Tibial nerve (tissue), 4 donors: ENCODE measurements at regions not wholly inside any gene's neighbourhood (a gene's known extent, or its start where the extent isn't known, plus 50 kb on each side); places are given as distances from the start of the nearest gene placed in this dataset.
"Not testable (repeated sequence)": the region's sequence is repeated elsewhere in the genome, so short reads cannot be mapped to it uniquely, and the experiment has no call there.

Experiments used
- DNase-seq, 2 donors: peaks; one replicate each; pipeline ENCODE4 v3.0.0-alpha.2; 2019; ENCODE audit warnings: low spot score in 2 of 2
- H3K27ac ChIP-seq, 4 donors: fragments of 200-600 bp; sonication (generic) in 3 of 4; one replicate each; pipeline ENCODE4 v1.5.1; 2017 to 2019; ENCODE audit warnings: mild to moderate bottlenecking in 1 of 4
- H3K27me3 ChIP-seq, 2 donors: fragments of 200-600 bp; sonication (generic) in 1 of 2; one replicate each; pipeline versions ENCODE4 v1.5.1 to v1.6.0; 2017 to 2019
- H3K36me3 ChIP-seq, 3 donors: fragments of 200-600 bp; sonication (generic); one replicate each; pipeline ENCODE4 v1.5.1; 2018 to 2019
- H3K4me1 ChIP-seq, 4 donors: fragments of 200-600 bp; sonication (generic) in 3 of 4; one replicate each; pipeline ENCODE4 v1.5.1; 2017 to 2019
- H3K4me3 ChIP-seq, 4 donors: fragments of 200-600 bp; sonication (generic) in 3 of 4; one replicate each; pipeline ENCODE4 v1.5.1; 2017 to 2019; ENCODE audit warnings: mild to moderate bottlenecking in 1 of 4, moderate library complexity in 1 of 4
- H3K9me3 ChIP-seq, 4 donors: fragments of 200-600 bp; sonication (generic) in 3 of 4; one replicate each; pipeline ENCODE4 v1.5.1; 2017 to 2019
- EP300 ChIP-seq, 2 donors: sonication (generic); formaldehyde crosslinking; IDR thresholded peaks; one replicate each; pipeline ENCODE4 v1.6.1; 2017; ENCODE audit warnings: antibody characterized with exemption in 2 of 2, mild to moderate bottlenecking in 1 of 2
- POLR2A ChIP-seq, 2 donors: fragments of 450-650 bp; IDR thresholded peaks; one replicate each; pipeline ENCODE4 v1.6.1; 2017; ENCODE audit warnings: antibody characterized with exemption in 2 of 2, mild to moderate bottlenecking in 2 of 2, moderate library complexity in 2 of 2
- WGBS, 2 donors: methylation state at CpG; one replicate each; pipeline ENCODE4 v1.1.5; 2018; 5-methylcytosine and 5-hydroxymethylcytosine counted together
- TF ChIP-seq, protein P1 (sequence below), 5 experiments: fragments of 200-600 bp in 3 of 5; fragments of 450-650 bp in 2 of 5; sonication (generic) in 3 of 5; IDR thresholded peaks; one replicate each; pipeline ENCODE4 v1.5.1; 2016 to 2019; ENCODE audit warnings: antibody characterized with exemption in 5 of 5, mild to moderate bottlenecking in 3 of 5, moderate library complexity in 2 of 5

DNA sequence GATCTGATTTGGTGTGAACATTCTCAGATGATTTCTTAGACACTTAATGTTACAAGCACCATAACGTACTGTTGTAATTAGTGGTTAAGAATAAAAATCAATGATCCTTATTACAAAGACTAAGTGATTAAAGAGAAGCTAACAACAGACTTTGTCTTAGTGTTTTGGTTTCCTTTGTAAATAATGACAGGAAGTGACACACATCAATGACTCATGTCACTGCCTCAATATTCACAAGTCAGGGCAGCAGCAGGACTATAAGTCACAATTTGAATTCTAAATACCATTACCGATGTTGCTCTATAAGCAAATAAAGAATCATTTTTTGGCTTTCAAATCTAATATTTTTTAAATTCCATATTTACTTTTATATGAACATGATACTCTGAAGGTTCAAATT, 115.8 kb upstream of the FAT4 start:
- Histone ChIP-seq H3K4me3 (no peak overlapping the region), H3K36me3 (no peaks in the 10 kb centered on the region), H3K27me3 (no peaks in the 10 kb centered on the region), H3K9me3 (no peaks in the 10 kb centered on the region), H3K27ac (no peak overlapping the region), H3K4me1 (no peaks in the 10 kb centered on the region)
- 66 to 73% methylated on average over 2 of the region's 2 CpGs for WGBS, 2 donors
- no peak for TF ChIP-seq EP300 (IDR thresholded peaks at IDR 0.05)
- TF ChIP-seq POLR2A (IDR thresholded peaks at IDR 0.05) = no peak
- TF ChIP-seq, protein P1, sequence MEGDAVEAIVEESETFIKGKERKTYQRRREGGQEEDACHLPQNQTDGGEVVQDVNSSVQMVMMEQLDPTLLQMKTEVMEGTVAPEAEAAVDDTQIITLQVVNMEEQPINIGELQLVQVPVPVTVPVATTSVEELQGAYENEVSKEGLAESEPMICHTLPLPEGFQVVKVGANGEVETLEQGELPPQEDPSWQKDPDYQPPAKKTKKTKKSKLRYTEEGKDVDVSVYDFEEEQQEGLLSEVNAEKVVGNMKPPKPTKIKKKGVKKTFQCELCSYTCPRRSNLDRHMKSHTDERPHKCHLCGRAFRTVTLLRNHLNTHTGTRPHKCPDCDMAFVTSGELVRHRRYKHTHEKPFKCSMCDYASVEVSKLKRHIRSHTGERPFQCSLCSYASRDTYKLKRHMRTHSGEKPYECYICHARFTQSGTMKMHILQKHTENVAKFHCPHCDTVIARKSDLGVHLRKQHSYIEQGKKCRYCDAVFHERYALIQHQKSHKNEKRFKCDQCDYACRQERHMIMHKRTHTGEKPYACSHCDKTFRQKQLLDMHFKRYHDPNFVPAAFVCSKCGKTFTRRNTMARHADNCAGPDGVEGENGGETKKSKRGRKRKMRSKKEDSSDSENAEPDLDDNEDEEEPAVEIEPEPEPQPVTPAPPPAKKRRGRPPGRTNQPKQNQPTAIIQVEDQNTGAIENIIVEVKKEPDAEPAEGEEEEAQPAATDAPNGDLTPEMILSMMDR (IDR thresholded peaks at IDR 0.05) = no peak
- DNase-seq = no peak

DNA sequence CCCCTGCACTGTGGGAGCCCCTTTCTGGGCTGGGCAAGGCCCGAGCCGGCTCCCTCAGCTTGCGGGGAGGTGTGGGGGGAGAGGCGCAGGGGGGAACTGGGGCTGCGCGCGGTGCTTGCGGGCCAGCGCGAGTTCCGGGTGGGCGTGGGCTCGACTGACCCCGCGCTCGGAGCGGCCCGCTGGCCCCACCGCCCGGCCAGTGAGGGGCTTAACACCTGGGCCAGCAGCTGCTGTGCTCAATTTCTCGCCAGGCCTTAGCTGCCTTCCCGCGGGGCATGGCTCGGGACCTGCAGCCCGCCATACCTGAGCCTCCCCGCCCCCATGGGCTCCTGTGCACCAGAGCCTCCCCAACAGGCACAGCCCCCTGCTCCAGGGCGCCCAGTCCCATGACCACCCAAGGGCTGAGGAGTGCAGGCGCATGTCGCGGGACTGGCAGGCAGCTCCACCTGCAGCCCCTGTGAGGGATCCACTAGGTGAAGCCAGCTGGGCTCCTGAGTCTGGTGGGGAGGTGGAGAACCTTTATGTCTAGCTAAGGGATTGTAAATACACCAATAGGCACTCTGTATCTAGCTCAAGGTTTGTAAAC, 122.8 kb upstream of the FAT4 start:
- H3K9me3 ChIP-seq, H3K36me3 ChIP-seq, H3K27me3 ChIP-seq, H3K4me1 ChIP-seq, H3K4me3 ChIP-seq, DNase-seq, H3K27ac ChIP-seq: not testable (repeated sequence)
- WGBS, 2 donors = 97 to 99% methylated on average over 22 of the region's 30 CpGs

DNA sequence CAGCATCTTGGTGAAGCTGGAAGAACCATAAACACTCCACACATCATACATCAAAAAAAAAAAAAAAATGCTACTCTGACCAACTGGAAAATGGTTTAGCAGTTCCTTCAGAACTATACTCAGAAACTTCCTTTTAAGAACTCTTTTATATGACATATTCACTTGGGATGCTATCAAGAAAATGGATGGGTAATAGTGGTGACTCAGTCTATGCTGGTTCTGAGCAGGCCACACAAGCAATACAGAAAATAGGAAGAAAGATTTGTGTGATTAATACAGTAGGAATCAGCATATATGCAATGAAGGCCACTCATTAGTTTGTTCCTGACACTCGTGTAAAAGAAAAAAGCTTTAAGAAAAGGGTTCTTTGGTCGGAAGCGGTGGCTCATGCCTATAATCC, 123.5 kb upstream of the FAT4 start:
- WGBS, 2 donors = 89 to 95% methylated on average over 3 of the region's 3 CpGs

DNA sequence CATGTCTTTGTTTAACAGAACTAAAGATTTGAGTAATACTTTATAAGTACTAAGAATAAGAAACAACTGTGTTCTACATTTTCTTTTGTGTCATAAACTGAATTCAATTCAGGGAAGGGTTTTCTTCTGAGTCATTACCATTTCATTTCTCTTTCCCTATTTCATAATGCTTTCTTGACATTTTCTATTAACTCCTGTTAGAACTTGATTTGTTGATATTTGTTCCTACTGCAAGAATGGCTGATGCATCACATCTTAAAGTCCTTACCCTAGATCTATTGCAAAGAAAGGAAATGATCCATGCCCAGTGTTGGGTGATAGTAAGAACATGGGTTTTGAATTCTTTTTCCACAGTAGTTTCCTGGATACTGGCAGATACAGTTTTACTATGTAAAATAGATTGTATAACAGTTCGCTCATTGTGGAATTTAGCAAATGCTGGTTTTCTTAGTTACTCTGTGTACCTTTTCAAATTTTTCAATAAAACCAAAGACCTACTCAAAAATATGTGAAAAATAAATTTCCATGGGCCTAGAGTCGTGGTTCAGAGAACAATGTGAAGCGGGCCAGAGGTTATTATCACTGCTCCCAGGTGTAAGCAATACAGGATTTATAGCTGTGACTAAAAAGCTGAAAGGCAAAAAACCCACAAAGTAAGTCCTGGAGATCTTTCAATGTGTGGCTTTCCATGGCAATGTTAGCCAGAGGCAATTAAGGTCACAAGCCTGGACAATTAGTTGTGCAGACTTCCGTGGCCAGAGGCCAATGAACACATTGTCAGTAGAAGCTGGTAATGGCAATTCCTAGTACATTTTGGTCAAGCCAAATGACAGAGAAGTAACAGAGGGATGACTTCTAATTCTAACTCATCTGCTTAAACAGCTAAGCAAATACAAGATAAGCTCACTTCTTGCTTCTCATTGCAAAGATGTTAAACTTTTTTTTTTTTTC, 127.3 kb upstream of the FAT4 start:
- TF ChIP-seq, protein P1 (IDR thresholded peaks at IDR 0.05) = no peak
- no peak for TF ChIP-seq POLR2A (IDR thresholded peaks at IDR 0.05)
- TF ChIP-seq EP300 (IDR thresholded peaks at IDR 0.05) = no peak
- H3K27me3 ChIP-seq = no peaks in the 10 kb centered on the region
- H3K9me3 ChIP-seq = peaks cover 0 to 4% (median 0%) of the 10 kb centered on the region in 4 donors
- no peak for DNase-seq
- peak overlapping the region in 2 of 4 donors; percentile 48 to 67 for H3K27ac ChIP-seq
- H3K4me3 ChIP-seq = no peak overlapping the region
- no peaks in the 10 kb centered on the region for H3K36me3 ChIP-seq
- H3K4me1 ChIP-seq = peaks cover 0 to 8% (median 3%) of the 10 kb centered on the region in 4 donors
- 56 to 61% methylated on average over 4 of the region's 4 CpGs for WGBS, 2 donors

More for the DNA sequence above, 123.5 kb upstream of the FAT4 start:
- Histone ChIP-seq H3K36me3 (no peaks in the 10 kb centered on the region), H3K4me1 (peaks cover 0 to 8% (median 3%) of the 10 kb centered on the region in 4 donors), H3K27me3 (no peaks in the 10 kb centered on the region), H3K9me3 (peaks cover 0 to 4% (median 0%) of the 10 kb centered on the region in 4 donors), H3K27ac (no peak overlapping the region), H3K4me3 (no peak overlapping the region)
- DNase-seq = no peak
- TF ChIP-seq POLR2A (IDR thresholded peaks at IDR 0.05) = no peak
- TF ChIP-seq, protein P1 (IDR thresholded peaks at IDR 0.05) = no peak
- TF ChIP-seq EP300 (IDR thresholded peaks at IDR 0.05) = no peak

DNA sequence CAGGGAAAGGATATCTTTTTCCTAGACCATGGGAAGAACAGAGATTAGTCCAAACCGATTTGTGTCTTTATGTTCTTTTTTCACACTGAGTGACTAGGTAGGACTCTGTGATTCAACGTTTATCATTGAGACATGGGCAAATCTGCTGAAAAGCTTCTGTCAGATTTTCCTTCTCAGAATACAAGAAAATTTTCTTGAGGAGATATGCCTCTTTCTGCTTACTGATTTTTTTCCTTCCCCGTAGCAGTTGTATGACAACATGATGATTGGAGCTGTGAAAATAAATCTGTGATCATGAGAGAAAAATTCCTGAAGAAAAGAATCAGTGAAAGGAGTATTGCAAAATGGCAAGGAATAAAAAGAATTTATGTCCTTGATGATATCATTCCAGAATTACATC, 130.6 kb upstream of the FAT4 start:
- 81 to 82% methylated on average over 3 of the region's 3 CpGs for WGBS, 2 donors
- DNase-seq = no peak
- H3K4me1 ChIP-seq = peaks cover 0 to 8% (median 3%) of the 10 kb centered on the region in 4 donors
- H3K36me3 ChIP-seq = no peaks in the 10 kb centered on the region
- no peaks in the 10 kb centered on the region for H3K27me3 ChIP-seq
- H3K4me3 ChIP-seq = no peak overlapping the region
- TF ChIP-seq EP300 (IDR thresholded peaks at IDR 0.05) (no peak), POLR2A (IDR thresholded peaks at IDR 0.05) (no peak)
- H3K27ac ChIP-seq = no peak overlapping the region
- H3K9me3 ChIP-seq = no peaks in the 10 kb centered on the region

DNA sequence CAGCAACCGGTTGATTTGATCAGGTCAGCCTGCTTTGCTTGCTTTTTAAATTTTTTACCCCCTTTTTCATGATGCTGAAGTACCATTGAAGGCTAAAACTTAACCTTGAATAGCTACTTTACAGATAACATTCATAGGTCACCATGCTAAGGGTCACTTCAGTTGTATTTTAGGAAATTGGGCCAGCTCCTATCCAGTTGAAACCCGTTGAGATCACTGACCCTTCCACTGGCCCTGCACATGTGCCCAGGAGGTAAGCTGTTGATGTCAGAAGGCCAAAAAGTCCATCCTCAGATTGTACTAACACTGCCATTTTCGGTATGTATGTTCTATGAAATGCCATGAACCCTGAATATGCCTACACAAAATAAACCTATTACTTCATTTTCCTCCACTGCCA, 133.0 kb upstream of the FAT4 start:
- TF ChIP-seq POLR2A (IDR thresholded peaks at IDR 0.05) (no peak), EP300 (IDR thresholded peaks at IDR 0.05) (no peak)
- TF ChIP-seq, protein P1 (IDR thresholded peaks at IDR 0.05) = no peak
- H3K27ac ChIP-seq = no peak overlapping the region
- H3K4me3 ChIP-seq = no peak overlapping the region
- DNase-seq = no peak
- no peaks in the 10 kb centered on the region for H3K4me1 ChIP-seq
- H3K9me3 ChIP-seq = no peaks in the 10 kb centered on the region
- H3K27me3 ChIP-seq = no peaks in the 10 kb centered on the region
- no peaks in the 10 kb centered on the region for H3K36me3 ChIP-seq
- WGBS, 2 donors = 85 to 91% methylated on average over 3 of the region's 3 CpGs
